PC-3 (cell line): ENCODE measurements at regions not wholly inside any gene's neighbourhood (a gene's known extent, or its start where the extent isn't known, plus 50 kb on each side); places are given as distances from the start of the nearest gene placed in this dataset.

Experiments
- ATAC-seq: fragments of 200-7000 bp; cut with Tn5 transposase; 2 replicates; pipeline ENCODE4 v1.9.1; 2020; ENCODE audit warnings: mild to moderate bottlenecking, moderate library complexity
- BruUV-seq: library from RNA; stranded (reverse); fragments of 400-500 nt; replicated peaks from 2 replicates; lab custom pipeline; 2021; lab: Mats Ljungman, UMichigan
- CTCF ChIA-PET: fragments of 300-600 bp; sonication (Branson Sonifier 250); formaldehyde crosslinking; loops from one replicate; lab custom pipeline; 2022; ENCODE audit warnings: antibody characterized with exemption; lab: Charles Lee
- POLR2A ChIA-PET: fragments of 300-600 bp; sonication (Branson Sonifier 250); formaldehyde crosslinking; loops from one replicate; lab custom pipeline; 2022; ENCODE audit warnings: antibody characterized with exemption; ENCODE audit not compliant: unreplicated experiment; lab: Charles Lee
- DNase-seq: peaks from one replicate; pipeline ENCODE4 v3.0.0-alpha.2; 2015
- H2AFZ ChIP-seq: fragments of 300-600 bp; sonication (generic); 2 replicates; pipeline ENCODE4 v1.6.0; 2016; ENCODE audit warnings: antibody characterized with exemption, low read length
- H3F3A ChIP-seq: fragments of 300-600 bp; sonication (generic); one replicate; pipeline ENCODE4 v1.6.0; 2017; ENCODE audit warnings: antibody characterized with exemption, low read length, control low read depth, mild to moderate bottlenecking; ENCODE audit not compliant: unreplicated experiment
- H3K27ac ChIP-seq: fragments of 300-600 bp; sonication (generic); 2 replicates; pipeline ENCODE4 v1.5.1; 2016; ENCODE audit warnings: mild to moderate bottlenecking, low read length
- H3K27me3 ChIP-seq: fragments of 300-600 bp; sonication (generic); 2 replicates; pipeline ENCODE4 v1.6.1; 2016; ENCODE audit warnings: low read length, mixed read lengths
- H3K36me3 ChIP-seq: fragments of 300-600 bp; sonication (generic); 2 replicates; pipeline ENCODE4 v1.6.1; 2016; ENCODE audit warnings: low read depth, mixed run types, low read length, mixed read lengths
- H3K4me1 ChIP-seq: fragments of 300-600 bp; sonication (generic); 2 replicates; pipeline ENCODE4 v1.5.1; 2016; ENCODE audit warnings: low read length; ENCODE audit not compliant: insufficient read depth
- H3K4me2 ChIP-seq: fragments of 300-600 bp; sonication (generic); 2 replicates; pipeline ENCODE4 v1.6.0; 2016; ENCODE audit warnings: low read length
- H3K4me3 ChIP-seq: fragments of 300-600 bp; sonication (generic); 2 replicates; pipeline ENCODE4 v1.5.1; 2016; ENCODE audit warnings: mild to moderate bottlenecking, low read length, mixed read lengths
- H3K79me2 ChIP-seq: fragments of 300-600 bp; sonication (generic); 2 replicates; pipeline ENCODE4 v1.6.1; 2017; ENCODE audit warnings: low read length, mixed read lengths
- H3K9ac ChIP-seq: fragments of 300-600 bp; sonication (generic); 2 replicates; pipeline ENCODE4 v1.6.0; 2016; ENCODE audit warnings: mild to moderate bottlenecking, low read length
- H3K9me2 ChIP-seq: fragments of 300-600 bp; sonication (generic); replicated peaks from 2 replicates; pipeline ENCODE4 v1.6.1; 2016; ENCODE audit warnings: mixed run types, low read length, mixed read lengths
- H3K9me3 ChIP-seq: fragments of 300-600 bp; sonication (generic); 2 replicates; pipeline ENCODE4 v1.6.1; 2016; ENCODE audit warnings: low read length, mixed read lengths
- H4K20me1 ChIP-seq: fragments of 300-600 bp; sonication (generic); 2 replicates; pipeline ENCODE4 v1.6.1; 2016; ENCODE audit warnings: low read length, mixed read lengths
- CTCF ChIP-seq: fragments of 300-600 bp; sonication (generic); conservative IDR thresholded peaks from 2 replicates; pipeline ENCODE4 v1.5.1; 2017; ENCODE audit warnings: antibody characterized with exemption, low read depth, mild to moderate bottlenecking, low read length
- EZH2 ChIP-seq: fragments of 300-600 bp; sonication (generic); IDR thresholded peaks from one replicate; pipeline ENCODE4 v1.6.1; 2017; ENCODE audit warnings: antibody characterized with exemption, mild to moderate bottlenecking, low read length; ENCODE audit not compliant: unreplicated experiment
- EZH2phosphoT487 ChIP-seq: fragments of 300-600 bp; sonication (generic); IDR thresholded peaks from 2 replicates; pipeline ENCODE4 v1.6.1; 2018; ENCODE audit warnings: mild to moderate bottlenecking, antibody characterized with exemption, low read length, borderline replicate concordance
- intact Hi-C: fragments of 100-400 bp; cut with micrococcal nuclease; formaldehyde crosslinking; loops from 2 replicates; pipeline ENCODE4 v1.9.0; 2023

- no TSS peak for BruUV-seq
- Histone ChIP-seq H3K9ac (no peak overlapping the region), H3K79me2 (no peaks in the 10 kb centered on the region), H3K9me2 (no peaks in the 10 kb centered on the region), H3K27ac (no peak overlapping the region), H3K4me3 (no peak overlapping the region), H3K4me2 (no peak overlapping the region), H3K36me3 (no peaks in the 10 kb centered on the region), H3K27me3 (peaks cover 9% of the 10 kb centered on the region; the same call in 1 of the 2 replicates), H3F3A (no peaks in the 10 kb centered on the region), H3K9me3 (no peaks in the 10 kb centered on the region), H4K20me1 (no peaks in the 10 kb centered on the region), H2AFZ (no peak overlapping the region), H3K4me1 (no peaks in the 10 kb centered on the region)
- CTCF ChIA-PET: no interaction called here
- TF ChIP-seq EZH2phosphoT487: no peak
- TF ChIP-seq EZH2: no peak
- TF ChIP-seq CTCF: no peak
- DNase-seq (no peak), ATAC-seq (no peak)
- POLR2A ChIA-PET: no interaction called here
- intact Hi-C loops: no loop called here
Observed at GRCh38 chr12:15033029-15033428, 60.2 kb downstream of the PDE6H start.

- DNase-seq: no peak
- H3K36me3 ChIP-seq: no peaks in the 10 kb centered on the region
- no peaks in the 10 kb centered on the region for H3K9me2 ChIP-seq
- no peak overlapping the region for H3K9ac ChIP-seq
- no peaks in the 10 kb centered on the region for H3K4me1 ChIP-seq
- H3F3A ChIP-seq: no peaks in the 10 kb centered on the region
- TF ChIP-seq EZH2phosphoT487 (no peak), CTCF (no peak)
- POLR2A ChIA-PET: no interaction called here
- H3K9me3 ChIP-seq: no peaks in the 10 kb centered on the region
- no peak for ATAC-seq
- intact Hi-C loops: no loop called here
- peaks cover 9% of the 10 kb centered on the region; the same call in 1 of the 2 replicates for H3K27me3 ChIP-seq
- CTCF ChIA-PET: no interaction called here
- no peak overlapping the region for H2AFZ ChIP-seq
- no peaks in the 10 kb centered on the region for H3K79me2 ChIP-seq
- no peaks in the 10 kb centered on the region for H4K20me1 ChIP-seq
- H3K4me3 ChIP-seq: no peak overlapping the region
- no TSS peak for BruUV-seq
- no peak overlapping the region for H3K27ac ChIP-seq
- H3K4me2 ChIP-seq: no peak overlapping the region
Observed at GRCh38 chr12:15033641-15034040, 60.8 kb downstream of the PDE6H start.

- Histone ChIP-seq H3K9me3 (no peaks in the 10 kb centered on the region), H3K4me1 (no peaks in the 10 kb centered on the region), H4K20me1 (no peaks in the 10 kb centered on the region), H3K4me3 (no peak overlapping the region), H2AFZ (no peak overlapping the region), H3K27ac (no peak overlapping the region), H3F3A (no peaks in the 10 kb centered on the region), H3K79me2 (no peaks in the 10 kb centered on the region), H3K9ac (no peak overlapping the region), H3K4me2 (no peak overlapping the region), H3K9me2 (no peaks in the 10 kb centered on the region), H3K27me3 (peaks cover 11% of the 10 kb centered on the region; the same call in 1 of the 2 replicates), H3K36me3 (no peaks in the 10 kb centered on the region)
- TF ChIP-seq EZH2phosphoT487 (no peak), CTCF (no peak), EZH2 (no peak)
- ATAC-seq: no peak
- intact Hi-C loops: no loop called here
- DNase-seq: no peak
- ChIA-PET POLR2A (no interaction called here), CTCF (no interaction called here)
- no TSS peak for BruUV-seq
Observed at GRCh38 chr12:15035185-15035584, 62.3 kb downstream of the PDE6H start.
